SU-DHL-6 (cell line): ENCODE measurements at regions not wholly inside any gene's neighbourhood (a gene's known extent, or its start where the extent isn't known, plus 50 kb on each side); places are given as distances from the start of the nearest gene placed in this dataset.

Experiments used
- CTCF ChIP-seq: fragments of 200-600 bp; sonication (generic); IDR thresholded peaks from one replicate; pipeline ENCODE4 v1.5.1; 2017; ENCODE audit warnings: antibody characterized with exemption, mild to moderate bottlenecking, low read length, moderate library complexity; ENCODE audit not compliant: insufficient read depth, poor library complexity, severe bottlenecking
- EZH2phosphoT487 ChIP-seq: fragments of 200-600 bp; sonication (generic), shearing (Covaris generic); conservative IDR thresholded peaks from 2 replicates; pipeline ENCODE4 v1.6.1; 2018; ENCODE audit warnings: mild to moderate bottlenecking, antibody characterized with exemption, low read length, moderate library complexity, mixed read lengths

GRCh38 chr16:86384980-86385379, 125.3 kb upstream of the FOXF1 start:
- TF ChIP-seq CTCF (no peak), EZH2phosphoT487 (no peak)
